CD14-positive monocyte (primary cell): ENCODE measurements at regions not wholly inside any gene's neighbourhood (a gene's known extent, or its start where the extent isn't known, plus 50 kb on each side); places are given as distances from the start of the nearest gene placed in this dataset.

Experiments
- DNase-seq, 3 donors: peaks; one replicate each; pipeline ENCODE4 v3.0.0-alpha.2; 2011 to 2022
- H2AFZ ChIP-seq: 2 replicates; pipeline ENCODE4 v1.6.0; 2012; ENCODE audit warnings: mild to moderate bottlenecking, low read depth, low read length, inconsistent platforms; ENCODE audit not compliant: insufficient read depth, poor library complexity, severe bottlenecking
- H3K27ac ChIP-seq, 2 donors: 1 replicate in 1 of 2; 2 replicates in 1 of 2; pipeline ENCODE4 v1.5.1; 2012 to 2013; ENCODE audit warnings: low read length in 2 of 2, control low read depth in 1 of 2, inconsistent platforms in 1 of 2, low read depth in 1 of 2, mild to moderate bottlenecking in 1 of 2
- H3K27me3 ChIP-seq, 2 donors: one replicate each; pipeline versions ENCODE4 v1.6.0 to v1.6.1; 2011 to 2013; ENCODE audit warnings: low read length in 2 of 2; ENCODE audit not compliant: control insufficient read depth in 2 of 2, insufficient read depth in 2 of 2
- H3K36me3 ChIP-seq, 2 donors: replicated peaks in 1 of 2; 1 replicate in 1 of 2; 2 replicates in 1 of 2; pipeline versions ENCODE4 v1.5.1 to v1.6.1; 2012 to 2013; ENCODE audit warnings: low read length in 2 of 2, control low read depth in 1 of 2, inconsistent platforms in 1 of 2, mild to moderate bottlenecking in 1 of 2; ENCODE audit not compliant: insufficient read depth in 2 of 2, control insufficient read depth in 1 of 2
- H3K4me1 ChIP-seq, 2 donors: 1 replicate in 1 of 2; 2 replicates in 1 of 2; pipeline versions ENCODE4 v1.5.1 to v1.6.1; 2012 to 2013; ENCODE audit warnings: low read length in 2 of 2, control low read depth in 1 of 2, inconsistent platforms in 1 of 2, mild to moderate bottlenecking in 1 of 2, moderate library complexity in 1 of 2; ENCODE audit not compliant: insufficient read depth in 2 of 2, control insufficient read depth in 1 of 2
- H3K4me2 ChIP-seq: replicated peaks from 2 replicates; pipeline ENCODE3; 2012; ENCODE audit warnings: low read length, moderate library complexity, mild to moderate bottlenecking; ENCODE audit not compliant: poor library complexity, severe bottlenecking; ENCODE audit errors: extremely low read depth
- H3K4me3 ChIP-seq, 3 experiments: fragments of 200-600 bp in 1 of 3; sonication (generic) in 1 of 3; replicated peaks in 1 of 3; 1 replicate in 2 of 3; 2 replicates in 1 of 3; pipeline ENCODE4 v1.5.1; 2011 to 2013; ENCODE audit warnings: low read length in 3 of 3, mild to moderate bottlenecking in 3 of 3, control low read depth in 2 of 3, low read depth in 2 of 3, inconsistent platforms in 1 of 3, moderate library complexity in 1 of 3
- H3K79me2 ChIP-seq: 2 replicates; pipeline ENCODE4 v1.6.0; 2012; ENCODE audit warnings: mild to moderate bottlenecking, control low read depth, inconsistent platforms, low read length, moderate library complexity; ENCODE audit not compliant: insufficient read depth
- H3K9ac ChIP-seq: 2 replicates; pipeline ENCODE4 v1.6.0; 2017; ENCODE audit warnings: low read length, mild to moderate bottlenecking; ENCODE audit not compliant: insufficient read depth, poor library complexity, severe bottlenecking
- H3K9me3 ChIP-seq, 2 donors: replicated peaks in 1 of 2; 1 replicate in 1 of 2; 2 replicates in 1 of 2; pipeline versions ENCODE4 v1.5.1 to v1.6.1; 2012 to 2013; ENCODE audit warnings: low read length in 2 of 2, control low read depth in 1 of 2; ENCODE audit not compliant: control insufficient read depth in 1 of 2, insufficient read depth in 1 of 2
- H4K20me1 ChIP-seq: 2 replicates; pipeline ENCODE4 v1.6.0; 2012; ENCODE audit warnings: mild to moderate bottlenecking, low read length, control low read depth, moderate library complexity; ENCODE audit not compliant: insufficient read depth
- H3K27ac Mint-ChIP-seq, 7 donors: one replicate each; pipeline ENCODE4 v1.8.0; 2020; ENCODE audit warnings: mild to moderate bottlenecking in 7 of 7, mixed read lengths in 7 of 7, moderate library complexity in 6 of 7, inconsistent platforms in 2 of 7
- H3K27me3 Mint-ChIP-seq, 3 donors: one replicate each; pipeline ENCODE4 v1.8.0; 2021 to 2022; ENCODE audit warnings: low read depth in 3 of 3, mild to moderate bottlenecking in 3 of 3, mixed read lengths in 3 of 3, moderate library complexity in 3 of 3, inconsistent platforms in 1 of 3
- H3K36me3 Mint-ChIP-seq, 2 donors: one replicate each; pipeline ENCODE4 v1.8.0; 2020; ENCODE audit warnings: mixed read lengths in 2 of 2, inconsistent platforms in 1 of 2, mild to moderate bottlenecking in 1 of 2
- H3K4me1 Mint-ChIP-seq: one replicate; pipeline ENCODE4 v1.8.0; 2020; ENCODE audit warnings: mild to moderate bottlenecking, mixed read lengths
- H3K4me3 Mint-ChIP-seq, 2 donors: one replicate each; pipeline ENCODE4 v1.8.0; 2020; ENCODE audit warnings: mild to moderate bottlenecking in 2 of 2, mixed read lengths in 2 of 2, moderate library complexity in 1 of 2
- H3K9me3 Mint-ChIP-seq, 7 donors: one replicate each; pipeline ENCODE4 v1.8.0; 2020 to 2022; ENCODE audit warnings: mixed read lengths in 7 of 7, mild to moderate bottlenecking in 6 of 7, moderate library complexity in 6 of 7, inconsistent platforms in 2 of 7
- CTCF ChIP-seq: fragments of 200-600 bp; IDR thresholded peaks from one replicate; pipeline ENCODE4 v1.8.0; 2022; ENCODE audit warnings: antibody characterized with exemption, mild to moderate bottlenecking
- WGBS: methylation state at CpG from one replicate; pipeline ENCODE4 v1.1.5; 2013; ENCODE audit warnings: missing lambda C conversion rate; ENCODE audit not compliant: insufficient coverage; 5-methylcytosine and 5-hydroxymethylcytosine counted together
- intact Hi-C, 2 donors: fragments of 100-400 bp; cut with micrococcal nuclease; formaldehyde crosslinking; loops; one replicate each; pipeline versions ENCODE4 v1.15.0 to v1.15.1; 2023

GRCh38 chr11:13102513-13102840 is 93.4 kb downstream of the RASSF10 start:
- Mint-ChIP-seq H3K4me3 (no peak overlapping the region), H3K36me3 (no peaks in the 10 kb centered on the region), H3K9me3 (peaks cover 0 to 2% (median 0%) of the 10 kb centered on the region in 7 donors), H3K27ac (no peak overlapping the region), H3K27me3 (peaks cover 4 to 5% (median 4%) of the 10 kb centered on the region in 3 donors), H3K4me1 (no peaks in the 10 kb centered on the region)
- no peaks in the 10 kb centered on the region for H3K4me1 ChIP-seq
- DNase-seq, result no peak
- H3K9me3 ChIP-seq, result no peaks in the 10 kb centered on the region
- no peaks in the 10 kb centered on the region for H3K27me3 ChIP-seq
- TF ChIP-seq CTCF, result no peak
- no peak overlapping the region for H3K4me3 ChIP-seq
- no peak overlapping the region for H3K4me2 ChIP-seq
- H3K36me3 ChIP-seq, result no peaks in the 10 kb centered on the region
- H3K27ac ChIP-seq, result no peak overlapping the region
- intact Hi-C loops, result no loop called here
- 100% methylated on average over 2 of the region's 2 CpGs for WGBS
- no peaks in the 10 kb centered on the region for H4K20me1 ChIP-seq
- no peaks in the 10 kb centered on the region for H3K79me2 ChIP-seq
- H3K9ac ChIP-seq, result no peak overlapping the region
- no peak overlapping the region for H2AFZ ChIP-seq

GRCh38 chr11:13102865-13103539 is 93.9 kb downstream of the RASSF10 start:
- TF ChIP-seq CTCF, result no peak
- H3K27ac Mint-ChIP-seq, result no peak overlapping the region
- no peak for DNase-seq
- Histone ChIP-seq H3K4me3 (no peak overlapping the region), H3K4me2 (no peak overlapping the region), H2AFZ (no peak overlapping the region), H3K4me1 (no peaks in the 10 kb centered on the region), H3K9ac (no peak overlapping the region), H3K79me2 (no peaks in the 10 kb centered on the region), H3K27ac (no peak overlapping the region), H3K27me3 (no peaks in the 10 kb centered on the region), H4K20me1 (no peaks in the 10 kb centered on the region), H3K9me3 (no peaks in the 10 kb centered on the region), H3K36me3 (no peaks in the 10 kb centered on the region)
- H3K4me1 Mint-ChIP-seq, result no peaks in the 10 kb centered on the region
- no CpG with 5 or more reads among the region's 5 CpGs for WGBS
- peaks cover 0 to 3% (median 0%) of the 10 kb centered on the region in 7 donors for H3K9me3 Mint-ChIP-seq
- no peak overlapping the region for H3K4me3 Mint-ChIP-seq
- peaks cover 4 to 6% (median 5%) of the 10 kb centered on the region in 3 donors for H3K27me3 Mint-ChIP-seq
- intact Hi-C loops, result no loop called here
- no peaks in the 10 kb centered on the region for H3K36me3 Mint-ChIP-seq
